ENCODE measurements at regions not wholly inside any gene's neighbourhood (a gene's known extent, or its start where the extent isn't known, plus 50 kb on each side); places are given as distances from the start of the nearest gene placed in this dataset.

GRCh38 chr19:29263305-29264135, 50.6 kb upstream of the UQCRFS1 start:
- Histone ChIP-seq H3K27ac (no peak overlapping the region), H3K9me3 (no peaks in the 10 kb centered on the region), H3K4me1 (no peaks in the 10 kb centered on the region), H3K4me3 (no peak overlapping the region), H3K27me3 (peaks cover 0 to 38% of the 10 kb centered on the region in 2 donors), H3K36me3 (no peaks in the 10 kb centered on the region)
- peak; percentile 63 for ATAC-seq
- intact Hi-C loops (cut with DNase I), result no loop called here
- TF ChIP-seq CTCF (IDR thresholded peaks at IDR 0.05), result peak; percentile 53 to 73
- peak in 2 of 4 donors; percentile 28 to 41 for DNase-seq

DNA sequence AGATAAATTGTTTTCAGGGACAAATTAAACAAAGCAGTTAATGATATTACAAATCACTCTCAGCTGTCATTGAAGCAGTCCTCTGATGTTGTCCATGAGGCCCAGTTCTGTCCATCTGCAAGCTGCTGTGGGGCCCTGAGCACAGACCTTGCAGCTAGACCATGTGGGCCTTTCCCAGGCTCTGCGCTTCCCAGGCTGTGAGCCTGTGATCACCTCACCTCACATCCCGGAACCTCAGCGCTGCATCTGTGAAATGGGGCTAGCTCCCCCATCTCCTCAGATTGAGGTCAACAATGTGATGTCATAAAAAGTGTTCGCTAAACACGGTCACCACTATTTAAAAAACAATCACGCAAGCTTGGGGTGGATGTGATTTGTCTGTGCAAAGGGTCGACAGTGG, 51.9 kb upstream of the UQCRFS1 start:
- no peak overlapping the region for H3K27ac ChIP-seq
- ATAC-seq (no peak), DNase-seq (no peak)
- peaks cover 0 to 52% of the 10 kb centered on the region in 2 donors for H3K27me3 ChIP-seq
- H3K9me3 ChIP-seq, result no peaks in the 10 kb centered on the region
- H3K4me3 ChIP-seq, result no peak overlapping the region
- no peak for TF ChIP-seq CTCF (IDR thresholded peaks at IDR 0.05)
- H3K4me1 ChIP-seq, result no peaks in the 10 kb centered on the region
- intact Hi-C loops (cut with DNase I), result no loop called here
- H3K36me3 ChIP-seq, result no peaks in the 10 kb centered on the region

DNA sequence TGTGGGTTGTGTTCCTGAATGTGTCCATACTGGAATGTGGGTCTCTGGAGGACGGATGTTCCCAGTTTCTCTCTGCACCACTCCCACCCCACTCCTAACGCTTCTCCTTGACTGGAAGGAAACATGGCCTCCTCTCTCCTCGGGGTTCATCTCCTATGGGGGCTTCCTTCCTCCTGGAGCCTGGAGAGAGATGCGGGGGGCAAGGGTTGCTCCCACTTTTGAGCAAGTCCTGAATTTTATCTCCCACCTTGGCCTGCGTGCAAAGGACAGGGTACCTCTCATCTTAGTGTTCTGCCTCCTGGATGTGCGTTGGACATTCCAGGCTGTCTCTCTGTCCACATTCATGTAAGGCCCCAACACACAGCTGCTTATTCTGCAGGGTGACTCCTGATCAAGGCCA, 52.5 kb upstream of the UQCRFS1 start:
- H3K27me3 ChIP-seq, result peaks cover 0 to 54% of the 10 kb centered on the region in 2 donors
- no peak overlapping the region for H3K27ac ChIP-seq
- no peaks in the 10 kb centered on the region for H3K36me3 ChIP-seq
- ATAC-seq (no peak), DNase-seq (no peak)
- H3K9me3 ChIP-seq, result no peaks in the 10 kb centered on the region
- intact Hi-C loops (cut with DNase I), result no loop called here
- TF ChIP-seq CTCF (IDR thresholded peaks at IDR 0.05), result no peak
- H3K4me3 ChIP-seq, result no peak overlapping the region
- H3K4me1 ChIP-seq, result no peaks in the 10 kb centered on the region

GRCh38 chr19:29266001-29266400, 53.0 kb upstream of the UQCRFS1 start:
- intact Hi-C loops (cut with DNase I), result no loop called here
- Histone ChIP-seq H3K9me3 (no peaks in the 10 kb centered on the region), H3K4me3 (no peak overlapping the region), H3K4me1 (no peaks in the 10 kb centered on the region), H3K36me3 (no peaks in the 10 kb centered on the region), H3K27me3 (peaks cover 0 to 54% of the 10 kb centered on the region in 2 donors), H3K27ac (no peak overlapping the region)
- TF ChIP-seq CTCF (IDR thresholded peaks at IDR 0.05), result no peak
- DNase-seq, result no peak
- no peak for ATAC-seq

- no peak for TF ChIP-seq CTCF (IDR thresholded peaks at IDR 0.05)
- H3K9me3 ChIP-seq, result peaks cover 0 to 2% of the 10 kb centered on the region in 2 donors
- intact Hi-C loops (cut with DNase I), result no loop called here
- ATAC-seq (no peak), DNase-seq (no peak)
- no peaks in the 10 kb centered on the region for H3K4me1 ChIP-seq
- no peak overlapping the region for H3K4me3 ChIP-seq
- H3K27ac ChIP-seq, result no peak overlapping the region
- peaks cover 0 to 54% of the 10 kb centered on the region in 2 donors for H3K27me3 ChIP-seq
- no peaks in the 10 kb centered on the region for H3K36me3 ChIP-seq
These were observed 53.7 kb upstream of the UQCRFS1 start for GRCh38 chr19:29266603-29267002.

Measured in left lung (tissue), 4 donors.